ENCODE measurements at regions not wholly inside any gene's neighbourhood (a gene's known extent, or its start where the extent isn't known, plus 50 kb on each side); places are given as distances from the start of the nearest gene placed in this dataset.
"Not testable (repeated sequence)": the region's sequence is repeated elsewhere in the genome, so short reads cannot be mapped to it uniquely, and the experiment has no call there.

- DNase-seq (ENCODE audit: low read depth in 2 of 2) = peak in 1 of 2 experiments; percentile 9
These were observed 104.0 kb upstream of the PPM1J start for GRCh38 chr1:112818990-112819689.

- no peak for DNase-seq (ENCODE audit: low read depth in 2 of 2)
These were observed 102.6 kb upstream of the PPM1J start for GRCh38 chr1:112817555-112818373.

GRCh38 chr1:112815376-112815775 is 100.2 kb upstream of the PPM1J start:
- DNase-seq (ENCODE audit: low read depth in 2 of 2) = no peak

DNA sequence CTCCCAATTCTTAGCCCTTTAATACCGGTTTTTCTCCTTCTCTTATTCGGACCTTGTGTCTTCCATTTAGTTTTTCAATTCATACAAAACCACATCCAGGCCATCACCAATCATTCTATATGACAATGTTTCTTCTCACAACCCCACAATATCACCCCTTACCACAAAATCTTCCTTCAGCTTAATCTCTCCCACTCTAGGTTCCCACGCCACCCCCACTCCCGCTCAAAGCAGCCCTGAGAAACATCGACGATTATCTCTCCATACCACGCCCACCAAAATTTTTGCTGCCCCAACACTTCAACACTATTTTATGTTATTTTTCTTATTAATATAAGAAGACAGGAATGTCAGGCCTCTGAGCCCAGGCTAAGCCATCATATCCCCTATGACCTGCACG is 99.5 kb upstream of the PPM1J start:
- not testable (repeated sequence) for DNase-seq (ENCODE audit: low read depth in 2 of 2)

DNA sequence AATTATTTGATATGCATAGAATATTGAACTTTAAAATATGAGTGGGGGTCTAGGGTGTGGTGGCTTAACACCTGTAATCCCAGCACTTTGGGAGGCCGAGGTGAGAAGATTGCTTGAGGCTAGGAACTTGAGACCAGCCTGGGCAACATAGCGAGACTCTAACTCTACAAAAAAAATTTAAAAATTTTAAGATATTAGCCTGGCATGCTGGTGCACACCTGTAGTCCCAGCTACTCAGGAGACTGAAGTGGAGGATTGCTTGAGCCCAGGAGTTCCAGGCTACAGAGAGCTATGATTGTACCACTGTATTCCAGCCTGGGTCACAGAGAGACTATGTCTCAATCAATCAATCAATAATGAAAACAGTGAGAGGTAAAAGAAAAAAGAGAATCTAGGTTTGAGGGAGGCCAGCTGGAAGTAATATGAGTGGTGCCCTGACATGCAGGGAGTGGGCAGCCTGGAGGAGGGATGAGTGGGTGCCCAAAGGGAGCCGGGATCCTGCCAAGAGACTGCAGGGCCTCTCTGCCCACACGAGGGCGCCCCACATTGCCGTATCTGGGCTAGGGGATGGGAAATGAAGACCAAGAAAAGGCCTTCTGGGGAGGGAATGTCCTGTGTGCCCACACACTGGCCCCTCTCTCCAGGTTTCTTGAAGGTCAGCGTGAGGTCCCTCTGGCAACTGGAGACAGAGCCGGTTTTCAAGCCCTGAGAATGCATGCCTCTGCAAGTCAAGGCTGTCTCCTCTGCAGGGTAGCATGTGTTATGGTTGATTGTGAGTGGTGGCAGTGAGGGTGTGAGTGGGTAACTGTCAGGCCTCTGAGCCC is 93.9 kb upstream of the PPM1J start:
- DNase-seq (ENCODE audit: low read depth in 2 of 2) = peak; percentile 20 to 24

DNA sequence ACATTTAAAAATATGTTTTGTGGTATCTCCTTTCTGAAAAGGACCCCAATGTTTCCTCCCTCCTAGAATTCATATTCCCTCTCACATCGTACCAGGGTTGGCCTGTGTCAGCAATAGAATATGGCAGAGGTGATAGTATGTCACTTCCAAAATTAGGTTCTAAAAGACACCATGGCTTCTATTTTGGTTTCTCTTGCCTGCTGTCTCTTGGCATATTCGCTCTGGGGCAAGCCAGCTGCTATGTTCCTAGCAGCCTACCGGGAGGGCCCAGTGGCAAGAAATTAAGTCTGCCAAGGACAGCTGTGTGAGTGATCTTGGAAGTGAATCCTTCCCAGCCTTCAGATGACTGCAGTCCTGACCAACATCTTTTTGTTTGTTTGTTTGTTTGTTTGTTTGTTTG is 92.9 kb upstream of the PPM1J start:
- DNase-seq (ENCODE audit: low read depth in 2 of 2) = no peak

DNA sequence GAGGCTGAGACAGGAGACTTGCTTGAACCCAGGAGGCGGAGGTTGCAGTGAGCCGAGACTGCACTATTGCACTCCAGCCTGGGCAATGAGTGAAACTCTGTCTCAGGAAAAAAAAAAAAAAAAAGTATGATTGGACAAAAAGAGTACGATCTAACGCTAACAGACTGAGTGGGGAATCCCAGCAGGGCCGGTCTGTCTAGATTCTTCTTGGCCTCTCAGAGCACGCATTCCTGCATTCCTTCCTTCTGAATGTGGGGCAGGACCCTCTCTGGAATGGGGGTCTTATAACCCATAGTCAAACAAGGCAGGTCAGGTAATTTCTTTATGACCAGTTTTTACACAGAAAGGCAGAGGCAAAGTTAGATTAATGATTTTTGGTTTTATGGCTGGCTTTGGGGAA is 92.0 kb upstream of the PPM1J start:
- DNase-seq (ENCODE audit: low read depth in 2 of 2) = no peak

DNA sequence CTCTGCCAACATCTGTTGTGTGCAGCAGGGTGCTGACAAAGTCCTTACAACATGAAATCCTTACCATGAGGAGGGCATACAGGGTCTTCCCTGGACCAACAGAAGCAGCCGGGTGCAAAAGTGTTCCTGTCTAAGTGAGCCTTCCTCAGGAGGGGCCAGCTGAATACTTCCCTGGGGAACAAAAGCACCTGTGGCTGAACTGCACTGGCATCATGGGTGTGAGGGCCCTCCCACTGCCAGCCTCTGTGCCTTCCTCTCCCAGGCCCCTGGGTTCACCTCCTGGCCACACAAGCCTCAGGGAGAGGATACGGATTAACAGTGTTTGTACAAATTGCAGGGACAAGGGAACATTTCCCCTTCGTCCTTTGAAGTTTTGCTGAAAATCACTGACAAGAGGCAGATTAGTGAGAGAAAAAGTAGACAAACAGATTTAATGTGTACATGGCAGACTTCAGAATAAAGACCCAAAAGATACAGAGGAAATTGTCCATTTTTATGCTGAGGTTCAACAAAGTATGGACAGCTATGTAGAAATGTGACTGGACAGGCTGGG is 91.0 kb upstream of the PPM1J start:
- no peak for DNase-seq (ENCODE audit: low read depth in 2 of 2)

DNA sequence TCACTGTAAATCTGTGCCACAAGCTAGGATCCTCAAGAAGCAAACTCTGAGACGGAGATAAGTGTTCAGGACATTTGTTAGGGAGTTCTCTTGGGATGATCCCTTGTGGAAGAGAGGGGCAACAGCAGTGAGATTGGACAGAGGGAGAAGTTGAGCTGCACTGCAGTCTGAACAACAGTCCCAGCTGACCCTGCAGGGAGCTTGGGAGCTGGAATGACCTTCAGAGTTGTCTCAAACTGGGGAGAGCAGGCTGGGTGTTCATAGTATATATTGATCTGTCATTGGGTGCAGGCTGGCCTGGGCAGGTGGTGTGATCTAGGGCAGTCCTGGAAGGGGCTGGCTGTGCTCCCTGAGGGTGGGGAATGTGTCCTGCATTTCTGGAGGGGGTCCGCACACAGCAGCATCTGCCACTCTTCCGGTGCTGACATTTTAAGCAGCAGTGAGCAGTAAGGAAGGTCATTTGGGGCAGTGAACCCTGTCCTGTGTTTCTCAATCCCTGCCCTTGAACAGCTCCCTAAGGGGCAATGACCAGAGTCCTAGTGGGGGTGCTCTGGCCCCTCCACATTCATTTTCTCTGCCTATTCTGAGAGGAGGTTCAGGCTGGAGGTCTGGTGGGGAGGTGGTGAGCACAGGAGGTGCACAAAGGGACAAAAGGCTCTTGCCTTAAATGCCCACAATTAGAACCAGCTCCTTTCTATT is 90.2 kb upstream of the PPM1J start:
- no peak for DNase-seq (ENCODE audit: low read depth in 2 of 2)

DNA sequence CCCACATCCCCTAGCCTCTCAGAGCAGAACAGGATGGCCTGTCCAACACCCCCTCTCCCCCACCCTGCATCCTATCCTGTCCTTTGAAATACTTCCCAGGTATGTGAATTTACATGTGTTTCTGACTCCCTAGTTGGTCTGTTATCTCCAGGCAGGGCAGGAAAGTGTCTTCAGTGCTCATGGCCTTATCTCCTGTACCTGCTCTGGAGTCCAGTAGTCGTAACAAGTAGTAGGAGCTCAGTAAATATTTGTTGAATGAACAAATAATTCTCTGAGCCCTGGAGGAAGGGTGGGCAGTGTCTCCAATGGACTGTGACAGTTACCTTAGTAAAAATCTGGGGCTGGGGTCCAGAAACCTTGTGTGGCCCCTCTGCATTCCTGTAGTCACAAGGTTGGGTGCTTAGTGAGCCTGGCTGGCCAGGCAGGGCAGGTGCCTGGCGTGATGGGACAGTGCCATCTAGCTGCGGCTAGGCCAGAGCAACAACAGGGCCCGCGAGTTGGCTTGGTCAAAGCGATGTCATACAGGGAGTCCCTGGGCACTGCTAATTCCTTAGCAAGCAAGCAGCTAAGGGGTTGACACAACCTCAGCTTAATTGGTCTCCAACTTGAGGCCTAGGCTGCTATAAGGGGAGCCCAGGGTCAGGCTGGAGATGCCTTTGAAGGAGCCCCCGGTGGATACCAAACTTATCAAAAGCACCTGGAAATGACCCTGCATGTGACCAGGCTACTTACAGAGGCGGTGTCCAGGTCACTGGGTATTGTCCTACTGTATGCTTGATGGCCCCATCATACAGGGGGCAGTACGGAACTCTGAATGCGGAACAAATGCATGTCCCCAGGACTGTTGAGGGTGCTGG is 89.0 kb upstream of the PPM1J start:
- peak; percentile 15 to 17 for DNase-seq (ENCODE audit: low read depth in 2 of 2)

- no peak for DNase-seq (ENCODE audit: low read depth in 2 of 2)
These were observed 85.2 kb upstream of the PPM1J start for GRCh38 chr1:112800289-112800688.

- no peak for DNase-seq (ENCODE audit: low read depth in 2 of 2)
These were observed 83.2 kb upstream of the PPM1J start for GRCh38 chr1:112798292-112798691.

- no peak for DNase-seq (ENCODE audit: low read depth in 2 of 2)
These were observed 82.1 kb upstream of the PPM1J start for GRCh38 chr1:112797224-112797623.

- no peak for DNase-seq (ENCODE audit: low read depth in 2 of 2)
These were observed 79.6 kb upstream of the PPM1J start for GRCh38 chr1:112794654-112795239.

- no peak for DNase-seq (ENCODE audit: low read depth in 2 of 2)
These were observed 78.8 kb upstream of the PPM1J start for GRCh38 chr1:112793631-112794565.

GRCh38 chr1:112791723-112792104 is 76.6 kb upstream of the PPM1J start:
- no peak for DNase-seq (ENCODE audit: low read depth in 2 of 2)

DNA sequence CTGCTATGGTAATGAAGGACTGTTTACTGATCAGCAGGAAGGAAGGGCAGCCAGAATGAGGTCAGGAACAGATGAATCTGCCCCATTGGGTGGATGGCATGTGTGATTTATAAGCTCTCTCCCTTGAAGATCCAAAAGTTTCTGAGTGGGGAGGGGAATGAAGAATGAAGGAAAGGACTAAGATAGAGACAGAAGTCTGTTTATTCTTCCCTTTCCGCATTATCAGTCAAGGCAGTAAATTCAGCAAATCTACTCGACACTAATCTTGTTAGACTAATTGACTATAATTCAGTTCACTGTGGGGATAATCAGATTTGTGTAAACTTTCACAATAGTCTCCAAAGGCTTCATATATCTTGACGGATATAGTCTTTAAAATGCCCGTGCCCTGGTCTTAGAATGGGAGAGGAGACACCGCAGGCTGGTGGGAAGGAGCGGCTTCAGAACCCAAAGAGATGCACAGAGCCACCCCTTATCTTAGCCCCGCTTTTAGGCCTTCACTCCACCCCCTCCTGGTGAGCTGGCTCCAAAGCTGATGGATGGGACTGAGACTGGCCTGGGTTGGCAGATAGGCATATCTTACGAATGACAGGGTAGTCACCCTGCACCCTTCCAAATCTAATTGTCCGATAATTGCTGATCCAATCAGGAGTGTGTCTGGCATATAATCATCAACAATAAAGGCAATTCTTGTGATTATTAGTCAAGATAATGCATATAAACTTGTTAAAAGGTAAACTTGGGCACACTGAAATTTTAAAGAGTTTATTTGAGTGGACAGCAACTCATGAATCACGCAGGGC is 76.0 kb upstream of the PPM1J start:
- no peak for DNase-seq (ENCODE audit: low read depth in 2 of 2)

DNA sequence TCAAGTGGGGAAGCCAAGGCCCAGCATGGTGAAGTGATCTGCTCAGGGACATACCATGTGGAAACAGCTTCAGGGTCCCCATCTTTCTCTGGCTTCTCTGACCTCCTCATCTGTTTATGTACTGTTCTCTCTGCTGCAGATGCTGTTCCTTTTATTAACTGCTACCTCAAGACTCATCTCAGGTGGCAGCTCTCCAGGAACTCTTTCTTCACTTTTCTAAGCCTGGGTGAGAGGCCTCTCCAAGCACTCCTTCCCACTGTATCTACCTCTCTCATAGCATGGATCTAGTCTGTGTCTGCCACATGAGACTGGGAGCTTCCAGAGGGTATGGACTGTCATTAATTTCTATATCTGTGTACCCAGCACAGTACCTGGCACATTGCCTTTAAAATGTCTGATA is 73.4 kb upstream of the PPM1J start:
- no peak for DNase-seq (ENCODE audit: low read depth in 2 of 2)

All from fibroblast of skin of left quadriceps (primary cell).